GM06990 (cell line): ENCODE measurements at regions not wholly inside any gene's neighbourhood (a gene's known extent, or its start where the extent isn't known, plus 50 kb on each side); places are given as distances from the start of the nearest gene placed in this dataset.

Experiments used
- DNase-seq: peaks from one replicate; pipeline ENCODE4 v3.0.0-alpha.2; 2011; ENCODE audit not compliant: insufficient read length; ENCODE audit errors: extremely low read depth
- H3K27me3 ChIP-seq: replicated peaks from 2 replicates; pipeline ENCODE4 v1.6.0; 2011; ENCODE audit warnings: low read length; ENCODE audit not compliant: control insufficient read depth, insufficient read depth
- H3K36me3 ChIP-seq: 2 replicates; pipeline ENCODE4 v1.5.1; 2011; ENCODE audit warnings: low read length; ENCODE audit not compliant: control insufficient read depth, insufficient read depth
- H3K4me3 ChIP-seq: replicated peaks from 2 replicates; pipeline ENCODE4 v1.5.1; 2011; ENCODE audit warnings: low read depth, mild to moderate bottlenecking, control low read depth, low read length
- TF ChIP-seq, protein P1 (sequence below): IDR thresholded peaks from 2 replicates; pipeline ENCODE4 v1.5.1; 2011; ENCODE audit warnings: low read length, control low read depth, mild to moderate bottlenecking, inconsistent platforms; ENCODE audit not compliant: insufficient read depth, poor library complexity, severe bottlenecking

DNA sequence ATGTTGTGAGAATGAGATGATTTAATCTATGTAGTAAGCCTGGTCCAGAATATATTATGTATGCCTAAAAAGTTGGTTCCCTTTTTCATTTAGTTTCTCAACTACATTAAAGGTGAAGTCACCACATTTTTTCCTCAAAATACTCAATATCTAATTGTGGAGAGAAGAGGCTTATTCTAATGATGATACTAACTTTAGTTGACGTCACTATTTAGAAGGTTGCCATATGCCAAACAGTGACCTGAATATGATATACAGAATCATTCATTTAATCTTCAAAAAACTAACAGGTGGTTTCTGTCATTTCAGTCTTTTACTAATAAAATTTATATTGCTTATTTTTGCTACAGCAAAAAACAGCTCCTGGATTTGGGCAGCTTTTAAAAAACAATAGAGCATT is 480.7 kb upstream of the NWD2 start:
- Histone ChIP-seq H3K4me3 (no peak overlapping the region), H3K27me3 (no peaks in the 10 kb centered on the region), H3K36me3 (no peaks in the 10 kb centered on the region)
- TF ChIP-seq, protein P1, sequence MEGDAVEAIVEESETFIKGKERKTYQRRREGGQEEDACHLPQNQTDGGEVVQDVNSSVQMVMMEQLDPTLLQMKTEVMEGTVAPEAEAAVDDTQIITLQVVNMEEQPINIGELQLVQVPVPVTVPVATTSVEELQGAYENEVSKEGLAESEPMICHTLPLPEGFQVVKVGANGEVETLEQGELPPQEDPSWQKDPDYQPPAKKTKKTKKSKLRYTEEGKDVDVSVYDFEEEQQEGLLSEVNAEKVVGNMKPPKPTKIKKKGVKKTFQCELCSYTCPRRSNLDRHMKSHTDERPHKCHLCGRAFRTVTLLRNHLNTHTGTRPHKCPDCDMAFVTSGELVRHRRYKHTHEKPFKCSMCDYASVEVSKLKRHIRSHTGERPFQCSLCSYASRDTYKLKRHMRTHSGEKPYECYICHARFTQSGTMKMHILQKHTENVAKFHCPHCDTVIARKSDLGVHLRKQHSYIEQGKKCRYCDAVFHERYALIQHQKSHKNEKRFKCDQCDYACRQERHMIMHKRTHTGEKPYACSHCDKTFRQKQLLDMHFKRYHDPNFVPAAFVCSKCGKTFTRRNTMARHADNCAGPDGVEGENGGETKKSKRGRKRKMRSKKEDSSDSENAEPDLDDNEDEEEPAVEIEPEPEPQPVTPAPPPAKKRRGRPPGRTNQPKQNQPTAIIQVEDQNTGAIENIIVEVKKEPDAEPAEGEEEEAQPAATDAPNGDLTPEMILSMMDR: no peak
- no peak for DNase-seq

DNA sequence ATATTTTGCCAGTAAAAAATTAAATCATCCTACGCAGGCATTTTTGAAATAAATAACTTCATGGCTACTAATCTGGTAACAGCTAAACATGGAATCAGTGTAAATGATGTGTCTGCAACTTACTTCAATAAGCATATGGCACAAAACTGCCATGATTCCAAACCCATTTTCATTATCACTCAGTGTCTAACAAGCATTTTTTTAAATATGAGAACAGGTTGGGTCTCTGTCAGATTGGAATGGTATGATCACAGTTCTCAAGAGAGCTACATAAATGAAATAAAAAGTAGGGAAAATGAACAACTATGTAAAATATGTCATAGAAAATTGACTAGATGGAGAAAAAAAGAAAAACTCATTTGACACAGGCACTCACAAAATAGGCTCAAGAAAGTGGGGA is 476.9 kb upstream of the NWD2 start:
- TF ChIP-seq, protein P1: no peak
- Histone ChIP-seq H3K27me3 (no peaks in the 10 kb centered on the region), H3K36me3 (no peaks in the 10 kb centered on the region), H3K4me3 (no peak overlapping the region)
- DNase-seq: no peak

DNA sequence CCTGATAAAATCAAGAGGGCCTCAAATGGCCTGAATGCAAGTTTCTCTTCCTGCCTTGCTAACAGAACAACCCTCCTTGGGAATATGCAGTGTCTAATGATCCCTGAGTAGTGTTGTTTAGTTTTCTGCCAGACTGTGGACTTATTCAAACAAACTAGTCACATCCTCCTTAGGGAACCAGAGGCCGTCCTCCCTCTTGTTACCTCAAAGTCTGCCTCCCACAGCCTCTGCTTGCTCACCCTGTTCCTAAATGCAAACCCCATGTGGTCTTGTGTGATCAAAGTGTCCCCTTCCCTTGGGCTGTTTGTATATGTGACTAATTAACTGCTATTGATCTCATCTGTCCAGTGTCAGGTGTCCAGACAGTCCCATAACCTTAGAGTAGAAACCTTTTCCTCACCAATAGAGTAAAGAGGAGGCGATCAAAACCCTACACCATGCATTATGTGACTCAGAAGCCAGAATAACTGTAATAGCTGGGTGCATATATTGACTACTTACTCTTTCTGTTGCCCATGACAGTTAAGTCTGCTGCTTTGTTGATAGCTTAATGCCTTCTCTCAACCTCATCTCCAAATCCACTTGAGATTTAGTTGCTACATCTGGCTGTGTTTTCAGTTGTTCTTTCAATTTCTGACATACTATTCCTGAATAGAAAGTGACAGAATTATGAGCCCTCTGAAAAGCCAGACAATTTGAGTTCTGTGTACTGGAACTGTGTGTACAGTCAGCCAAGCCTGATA is 473.0 kb upstream of the NWD2 start:
- TF ChIP-seq, protein P1: no peak
- no peak overlapping the region for H3K4me3 ChIP-seq
- no peaks in the 10 kb centered on the region for H3K36me3 ChIP-seq
- H3K27me3 ChIP-seq: no peaks in the 10 kb centered on the region
- DNase-seq: no peak

DNA sequence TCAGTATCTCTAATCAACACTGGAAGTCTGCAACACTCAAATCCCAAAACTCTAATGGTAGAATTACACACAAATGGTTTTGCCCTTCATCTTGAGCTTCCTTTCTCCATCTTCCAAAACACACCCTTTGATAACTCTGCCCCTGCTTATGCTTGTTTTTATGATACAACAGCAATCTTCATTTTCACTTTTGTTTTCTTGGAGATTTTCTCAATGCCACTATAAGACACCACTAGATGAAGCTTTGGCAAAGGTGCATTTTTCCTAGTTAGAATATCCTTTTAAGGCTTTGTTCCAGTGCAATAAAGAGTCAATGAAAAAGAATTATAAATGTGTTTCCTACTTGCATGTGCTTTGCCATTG is 472.4 kb upstream of the NWD2 start:
- no peak for DNase-seq
- TF ChIP-seq, protein P1: no peak

DNA sequence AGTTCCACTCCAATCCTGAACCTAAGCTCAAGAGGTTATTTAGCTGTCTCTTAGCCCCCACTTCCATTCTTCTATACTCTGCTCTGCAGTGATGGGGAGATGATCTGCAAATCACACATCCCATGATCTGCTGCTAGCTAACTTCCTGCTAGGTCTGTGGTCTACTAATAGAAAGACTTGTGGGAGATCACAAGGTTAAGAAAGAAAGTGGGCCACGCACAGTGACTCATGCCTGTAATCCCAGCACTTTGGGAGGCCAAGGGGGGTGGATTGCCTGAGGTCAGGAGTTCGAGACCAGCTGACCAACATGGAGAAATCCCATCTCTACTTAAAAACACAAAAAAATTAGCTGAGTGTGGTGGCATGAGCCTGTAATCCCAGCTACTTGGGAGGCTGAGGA is 471.1 kb upstream of the NWD2 start:
- TF ChIP-seq, protein P1: no peak
- H3K4me3 ChIP-seq: no peak overlapping the region
- H3K27me3 ChIP-seq: no peaks in the 10 kb centered on the region
- DNase-seq: no peak
- H3K36me3 ChIP-seq: no peaks in the 10 kb centered on the region

More for the DNA sequence above, 472.4 kb upstream of the NWD2 start:
- Histone ChIP-seq H3K4me3 (no peak overlapping the region), H3K36me3 (no peaks in the 10 kb centered on the region), H3K27me3 (no peaks in the 10 kb centered on the region)

DNA sequence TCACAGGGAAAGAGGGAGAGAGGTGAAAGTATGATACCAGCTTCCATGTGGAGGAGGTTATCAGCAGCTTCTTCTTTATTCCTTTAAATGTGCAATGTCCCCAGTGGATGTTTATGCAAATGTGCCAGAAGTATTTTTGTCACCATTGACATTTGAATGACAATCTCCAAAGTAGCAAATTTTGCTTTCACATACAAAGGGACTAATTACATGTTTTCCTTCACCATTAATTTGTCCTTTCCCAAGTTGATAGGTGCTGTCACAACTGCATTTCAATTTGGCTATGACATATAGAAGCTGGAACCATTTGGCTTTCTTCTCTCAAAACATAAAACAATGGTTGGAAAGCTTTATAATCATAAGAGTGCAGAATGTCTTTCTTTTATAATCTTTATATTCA is 469.0 kb upstream of the NWD2 start:
- TF ChIP-seq, protein P1: no peak

More for the DNA sequence above, 469.0 kb upstream of the NWD2 start:
- Histone ChIP-seq H3K4me3 (no peak overlapping the region), H3K27me3 (no peaks in the 10 kb centered on the region), H3K36me3 (no peaks in the 10 kb centered on the region)
- no peak for DNase-seq
